SK-N-SH treated with all-trans-retinoic acid at 6 μM for 48 hours (cell line): ENCODE measurements at regions not wholly inside any gene's neighbourhood (a gene's known extent, or its start where the extent isn't known, plus 50 kb on each side); places are given as distances from the start of the nearest gene placed in this dataset.

ENCODE experiments used
- ATAC-seq: fragments of 200-7000 bp; cut with Tn5 transposase; 3 replicates; pipeline ENCODE4 v1.9.1; 2020; ENCODE audit warnings: mild to moderate bottlenecking, moderate library complexity
- ARNTL ChIP-seq: fragments of 450-650 bp; formaldehyde crosslinking; IDR thresholded peaks from 2 replicates; pipeline ENCODE4 v1.5.0; 2020; ENCODE audit warnings: low read depth, mild to moderate bottlenecking, moderate library complexity, borderline replicate concordance
- BACH2 ChIP-seq: fragments of 250-450 bp; sonication (Bioruptor Pico); IDR thresholded peaks from 2 replicates; pipeline ENCODE4 v1.9.0; 2021; ENCODE audit warnings: mild to moderate bottlenecking, borderline replicate concordance
- CSDC2 ChIP-seq: fragments of 250-450 bp; sonication (Bioruptor Pico); IDR thresholded peaks from 2 replicates; pipeline ENCODE4 v1.5.0; 2020; ENCODE audit warnings: mild to moderate bottlenecking, moderate library complexity
- ESRRG ChIP-seq: fragments of 250-450 bp; sonication (Bioruptor Pico); IDR thresholded peaks from 2 replicates; pipeline ENCODE4 v1.6.1; 2021; ENCODE audit warnings: mild to moderate bottlenecking
- ISL1 ChIP-seq: fragments of 250-450 bp; sonication (Bioruptor Pico); IDR thresholded peaks from 2 replicates; pipeline ENCODE4 v2.1.2; 2022; ENCODE audit warnings: mild to moderate bottlenecking, moderate library complexity
- OSR1 ChIP-seq: fragments of 250-450 bp; sonication (Bioruptor Pico); IDR thresholded peaks from 2 replicates; pipeline ENCODE4 v1.8.0; 2022; ENCODE audit warnings: moderate library complexity, mild to moderate bottlenecking, inconsistent platforms
- SNAI2 ChIP-seq: fragments of 250-450 bp; sonication (Bioruptor Pico); IDR thresholded peaks from 2 replicates; pipeline ENCODE4 v1.5.0; 2020; ENCODE audit warnings: mild to moderate bottlenecking, moderate library complexity
- TOX ChIP-seq: fragments of 250-450 bp; sonication (Bioruptor Pico); IDR thresholded peaks from 2 replicates; pipeline ENCODE4 v1.8.0; 2021; ENCODE audit warnings: mild to moderate bottlenecking, moderate library complexity, borderline replicate concordance
- ZC3H10 ChIP-seq: fragments of 250-450 bp; sonication (Bioruptor Pico); IDR thresholded peaks from 2 replicates; pipeline ENCODE4 v1.5.1; 2021; ENCODE audit warnings: mild to moderate bottlenecking, moderate library complexity
- ZFP3 ChIP-seq: fragments of 250-450 bp; sonication (Bioruptor Pico); IDR thresholded peaks from 2 replicates; pipeline ENCODE4 v1.5.0; 2020; ENCODE audit warnings: mild to moderate bottlenecking, moderate library complexity
- ZNF565 ChIP-seq: fragments of 450-650 bp; formaldehyde crosslinking; conservative IDR thresholded peaks from 2 replicates; pipeline ENCODE4 v1.5.0; 2020; ENCODE audit warnings: low read depth, mild to moderate bottlenecking, moderate library complexity
- ZNF70 ChIP-seq: fragments of 450-650 bp; formaldehyde crosslinking; IDR thresholded peaks from 2 replicates; pipeline ENCODE4 v1.5.0; 2020; ENCODE audit warnings: mild to moderate bottlenecking, moderate library complexity
- ZNF8 ChIP-seq: fragments of 450-650 bp; formaldehyde crosslinking; IDR thresholded peaks from 2 replicates; pipeline ENCODE4 v1.5.0; 2020; ENCODE audit warnings: mild to moderate bottlenecking, moderate library complexity
- TF ChIP-seq, protein P1 (sequence below): fragments of 250-450 bp; sonication (Bioruptor Pico); IDR thresholded peaks from 2 replicates; pipeline ENCODE4 v1.5.1; 2021; ENCODE audit warnings: mild to moderate bottlenecking, moderate library complexity
- TF ChIP-seq, protein P2 (sequence below): fragments of 250-450 bp; sonication (Bioruptor Pico); IDR thresholded peaks from 2 replicates; pipeline ENCODE4 v1.8.0; 2020; ENCODE audit warnings: mild to moderate bottlenecking, moderate library complexity, borderline replicate concordance
- TF ChIP-seq, protein P3 (sequence below): fragments of 250-450 bp; sonication (Bioruptor Pico); IDR thresholded peaks from 2 replicates; pipeline ENCODE4 v1.5.0; 2020; ENCODE audit warnings: mild to moderate bottlenecking, moderate library complexity
- TF ChIP-seq, protein P4 (sequence below): fragments of 250-450 bp; sonication (Bioruptor Pico); IDR thresholded peaks from 2 replicates; pipeline ENCODE4 v1.5.1; 2020; ENCODE audit warnings: low read depth, mild to moderate bottlenecking, moderate library complexity

DNA sequence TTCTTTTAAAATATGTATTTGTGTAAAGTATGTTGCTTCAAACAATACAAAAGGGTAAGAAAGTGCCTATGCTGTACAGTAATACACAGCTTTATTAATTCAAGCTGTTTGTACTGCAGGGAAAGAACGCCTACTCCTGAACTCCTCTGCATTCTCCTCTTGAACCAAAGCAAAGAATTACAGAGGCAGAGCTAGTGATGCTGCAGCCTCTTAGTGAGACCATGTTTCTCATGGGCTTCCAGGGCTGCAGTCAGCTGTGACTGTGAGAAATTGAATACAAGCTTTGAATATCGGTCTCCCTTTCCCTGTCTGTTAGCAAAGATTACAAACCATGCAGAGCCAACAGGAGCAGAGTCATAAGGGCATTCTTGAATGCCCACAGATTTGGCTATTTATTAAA is 248.5 kb downstream of the SLITRK1 start:
- ATAC-seq, result no peak; the same call in 2 of the 3 replicates
- TF ChIP-seq, protein P1, sequence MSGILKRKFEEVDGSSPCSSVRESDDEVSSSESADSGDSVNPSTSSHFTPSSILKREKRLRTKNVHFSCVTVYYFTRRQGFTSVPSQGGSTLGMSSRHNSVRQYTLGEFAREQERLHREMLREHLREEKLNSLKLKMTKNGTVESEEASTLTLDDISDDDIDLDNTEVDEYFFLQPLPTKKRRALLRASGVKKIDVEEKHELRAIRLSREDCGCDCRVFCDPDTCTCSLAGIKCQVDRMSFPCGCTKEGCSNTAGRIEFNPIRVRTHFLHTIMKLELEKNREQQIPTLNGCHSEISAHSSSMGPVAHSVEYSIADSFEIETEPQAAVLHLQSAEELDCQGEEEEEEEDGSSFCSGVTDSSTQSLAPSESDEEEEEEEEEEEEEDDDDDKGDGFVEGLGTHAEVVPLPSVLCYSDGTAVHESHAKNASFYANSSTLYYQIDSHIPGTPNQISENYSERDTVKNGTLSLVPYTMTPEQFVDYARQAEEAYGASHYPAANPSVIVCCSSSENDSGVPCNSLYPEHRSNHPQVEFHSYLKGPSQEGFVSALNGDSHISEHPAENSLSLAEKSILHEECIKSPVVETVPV (CRISPR knock-in tag), result no peak
- TF ChIP-seq, protein P2, sequence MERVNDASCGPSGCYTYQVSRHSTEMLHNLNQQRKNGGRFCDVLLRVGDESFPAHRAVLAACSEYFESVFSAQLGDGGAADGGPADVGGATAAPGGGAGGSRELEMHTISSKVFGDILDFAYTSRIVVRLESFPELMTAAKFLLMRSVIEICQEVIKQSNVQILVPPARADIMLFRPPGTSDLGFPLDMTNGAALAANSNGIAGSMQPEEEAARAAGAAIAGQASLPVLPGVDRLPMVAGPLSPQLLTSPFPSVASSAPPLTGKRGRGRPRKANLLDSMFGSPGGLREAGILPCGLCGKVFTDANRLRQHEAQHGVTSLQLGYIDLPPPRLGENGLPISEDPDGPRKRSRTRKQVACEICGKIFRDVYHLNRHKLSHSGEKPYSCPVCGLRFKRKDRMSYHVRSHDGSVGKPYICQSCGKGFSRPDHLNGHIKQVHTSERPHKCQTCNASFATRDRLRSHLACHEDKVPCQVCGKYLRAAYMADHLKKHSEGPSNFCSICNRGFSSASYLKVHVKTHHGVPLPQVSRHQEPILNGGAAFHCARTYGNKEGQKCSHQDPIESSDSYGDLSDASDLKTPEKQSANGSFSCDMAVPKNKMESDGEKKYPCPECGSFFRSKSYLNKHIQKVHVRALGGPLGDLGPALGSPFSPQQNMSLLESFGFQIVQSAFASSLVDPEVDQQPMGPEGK (CRISPR knock-in tag), result no peak
- TF ChIP-seq SNAI2 (CRISPR knock-in tag) (no peak), ARNTL (CRISPR knock-in tag) (no peak)

DNA sequence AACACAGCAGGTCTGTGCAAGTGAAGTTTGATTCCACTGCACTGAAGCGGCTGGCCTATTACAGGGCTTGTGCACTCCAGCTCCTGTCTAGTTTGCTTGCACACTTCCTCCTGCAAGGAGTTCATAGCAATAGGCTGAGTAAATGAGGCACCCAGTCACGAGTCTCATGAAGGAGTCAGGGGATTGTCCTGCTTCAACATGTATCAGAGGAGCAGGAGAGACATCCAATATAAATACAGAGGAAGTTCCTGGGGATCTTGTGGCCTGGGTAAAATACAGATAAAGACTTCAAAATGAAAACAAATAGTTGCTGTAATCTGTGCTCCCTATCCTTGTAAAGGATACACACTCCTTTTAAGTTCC is 259.9 kb downstream of the SLITRK1 start:
- TF ChIP-seq, protein P3, sequence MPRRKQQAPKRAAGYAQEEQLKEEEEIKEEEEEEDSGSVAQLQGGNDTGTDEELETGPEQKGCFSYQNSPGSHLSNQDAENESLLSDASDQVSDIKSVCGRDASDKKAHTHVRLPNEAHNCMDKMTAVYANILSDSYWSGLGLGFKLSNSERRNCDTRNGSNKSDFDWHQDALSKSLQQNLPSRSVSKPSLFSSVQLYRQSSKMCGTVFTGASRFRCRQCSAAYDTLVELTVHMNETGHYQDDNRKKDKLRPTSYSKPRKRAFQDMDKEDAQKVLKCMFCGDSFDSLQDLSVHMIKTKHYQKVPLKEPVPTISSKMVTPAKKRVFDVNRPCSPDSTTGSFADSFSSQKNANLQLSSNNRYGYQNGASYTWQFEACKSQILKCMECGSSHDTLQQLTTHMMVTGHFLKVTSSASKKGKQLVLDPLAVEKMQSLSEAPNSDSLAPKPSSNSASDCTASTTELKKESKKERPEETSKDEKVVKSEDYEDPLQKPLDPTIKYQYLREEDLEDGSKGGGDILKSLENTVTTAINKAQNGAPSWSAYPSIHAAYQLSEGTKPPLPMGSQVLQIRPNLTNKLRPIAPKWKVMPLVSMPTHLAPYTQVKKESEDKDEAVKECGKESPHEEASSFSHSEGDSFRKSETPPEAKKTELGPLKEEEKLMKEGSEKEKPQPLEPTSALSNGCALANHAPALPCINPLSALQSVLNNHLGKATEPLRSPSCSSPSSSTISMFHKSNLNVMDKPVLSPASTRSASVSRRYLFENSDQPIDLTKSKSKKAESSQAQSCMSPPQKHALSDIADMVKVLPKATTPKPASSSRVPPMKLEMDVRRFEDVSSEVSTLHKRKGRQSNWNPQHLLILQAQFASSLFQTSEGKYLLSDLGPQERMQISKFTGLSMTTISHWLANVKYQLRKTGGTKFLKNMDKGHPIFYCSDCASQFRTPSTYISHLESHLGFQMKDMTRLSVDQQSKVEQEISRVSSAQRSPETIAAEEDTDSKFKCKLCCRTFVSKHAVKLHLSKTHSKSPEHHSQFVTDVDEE (CRISPR knock-in tag), result no peak
- TF ChIP-seq BACH2 (CRISPR knock-in tag), result no peak
- no peak for TF ChIP-seq CSDC2 (CRISPR knock-in tag)
- no peak for TF ChIP-seq ISL1 (CRISPR knock-in tag)
- TF ChIP-seq, protein P4, sequence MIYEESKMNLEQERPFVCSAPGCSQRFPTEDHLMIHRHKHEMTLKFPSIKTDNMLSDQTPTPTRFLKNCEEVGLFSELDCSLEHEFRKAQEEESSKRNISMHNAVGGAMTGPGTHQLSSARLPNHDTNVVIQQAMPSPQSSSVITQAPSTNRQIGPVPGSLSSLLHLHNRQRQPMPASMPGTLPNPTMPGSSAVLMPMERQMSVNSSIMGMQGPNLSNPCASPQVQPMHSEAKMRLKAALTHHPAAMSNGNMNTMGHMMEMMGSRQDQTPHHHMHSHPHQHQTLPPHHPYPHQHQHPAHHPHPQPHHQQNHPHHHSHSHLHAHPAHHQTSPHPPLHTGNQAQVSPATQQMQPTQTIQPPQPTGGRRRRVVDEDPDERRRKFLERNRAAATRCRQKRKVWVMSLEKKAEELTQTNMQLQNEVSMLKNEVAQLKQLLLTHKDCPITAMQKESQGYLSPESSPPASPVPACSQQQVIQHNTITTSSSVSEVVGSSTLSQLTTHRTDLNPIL (CRISPR knock-in tag), result no peak
- no peak for TF ChIP-seq ZNF70
- no peak for TF ChIP-seq ZFP3 (CRISPR knock-in tag)
- TF ChIP-seq OSR1 (CRISPR knock-in tag), result no peak
- TF ChIP-seq ESRRG, result no peak
- TF ChIP-seq, protein P1 (CRISPR knock-in tag), result no peak
- TF ChIP-seq ZNF8 (CRISPR knock-in tag), result no peak
- TF ChIP-seq, protein P2 (CRISPR knock-in tag), result no peak
- TF ChIP-seq TOX, result no peak
- TF ChIP-seq ZC3H10 (CRISPR knock-in tag), result no peak
- no peak for TF ChIP-seq ZNF565 (CRISPR knock-in tag)
- no peak for TF ChIP-seq ARNTL (CRISPR knock-in tag)
- no peak for ATAC-seq

DNA sequence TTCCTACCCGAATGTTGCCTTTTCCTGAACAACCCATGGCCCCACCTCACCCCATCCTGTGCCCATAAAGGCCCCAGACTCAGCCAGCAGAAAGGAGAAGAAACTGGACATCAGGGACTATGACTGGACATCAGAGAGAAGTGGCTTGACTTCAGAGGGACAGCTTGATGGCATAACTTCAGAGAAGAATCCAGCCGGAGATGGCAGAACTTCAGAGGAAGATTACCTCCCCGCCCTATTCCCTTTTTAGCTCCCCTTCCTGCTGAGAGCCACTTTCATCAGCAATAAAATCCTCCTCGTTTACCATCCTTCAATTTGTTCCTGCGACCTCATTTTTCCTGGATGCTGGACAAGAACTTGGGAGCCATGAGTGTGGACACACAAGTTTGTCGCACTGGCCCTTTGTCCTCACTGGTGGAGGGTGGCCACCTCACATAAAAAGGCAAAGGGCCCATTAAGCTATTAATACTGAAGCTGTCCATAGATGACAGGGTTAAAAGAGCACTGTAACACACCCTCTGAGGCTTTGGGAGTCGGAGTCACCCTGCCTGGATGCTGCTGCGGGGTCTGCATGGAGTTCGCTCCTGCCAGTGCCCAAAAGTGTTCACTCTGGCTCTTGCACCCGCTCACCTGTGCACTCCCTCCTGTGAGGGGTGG is 260.4 kb downstream of the SLITRK1 start:
- no peak for ATAC-seq
- TF ChIP-seq ZNF8 (CRISPR knock-in tag), result no peak
- TF ChIP-seq ESRRG, result no peak
- no peak for TF ChIP-seq ISL1 (CRISPR knock-in tag)
